GM23338 (cell line): ENCODE measurements at regions not wholly inside any gene's neighbourhood (a gene's known extent, or its start where the extent isn't known, plus 50 kb on each side); places are given as distances from the start of the nearest gene placed in this dataset.

Source experiments
- ATAC-seq: fragments of 200-7000 bp; cut with Tn5 transposase; 3 replicates; pipeline ENCODE4 v1.9.1; 2020
- DNase-seq: peaks from one replicate; pipeline ENCODE4 v3.0.0-alpha.2; 2015; ENCODE audit warnings: low spot score
- H2AFZ ChIP-seq: fragments of 200-600 bp; sonication (generic); 2 replicates; pipeline ENCODE4 v1.8.0; 2016; ENCODE audit warnings: antibody characterized with exemption, mild to moderate bottlenecking, moderate library complexity
- H3F3A ChIP-seq: fragments of 200-600 bp; sonication (generic); replicated peaks from 2 replicates; pipeline ENCODE4 v1.8.0; 2017; ENCODE audit warnings: antibody characterized with exemption, mixed run types, low read depth
- H3K27ac ChIP-seq: fragments of 200-600 bp; sonication (generic); 2 replicates; pipeline ENCODE4 v1.6.1; 2016; ENCODE audit warnings: low read depth
- H3K27me3 ChIP-seq: fragments of 200-600 bp; sonication (generic); 2 replicates; pipeline ENCODE4 v1.8.0; 2016; ENCODE audit warnings: mild to moderate bottlenecking, mixed run types, moderate library complexity; ENCODE audit not compliant: insufficient read depth
- H3K36me3 ChIP-seq: fragments of 200-600 bp; sonication (generic); 2 replicates; pipeline ENCODE4 v1.8.0; 2016; ENCODE audit warnings: mild to moderate bottlenecking; ENCODE audit not compliant: insufficient read depth
- H3K4me1 ChIP-seq: fragments of 200-600 bp; sonication (generic); 2 replicates; pipeline ENCODE4 v1.8.0; 2016; ENCODE audit warnings: mild to moderate bottlenecking, moderate library complexity; ENCODE audit not compliant: insufficient read depth
- H3K4me2 ChIP-seq: fragments of 200-600 bp; sonication (generic); 2 replicates; pipeline ENCODE4 v1.7.1; 2017; ENCODE audit warnings: mixed run types
- H3K4me3 ChIP-seq: fragments of 200-600 bp; sonication (generic); 2 replicates; pipeline ENCODE4 v1.6.1; 2016; ENCODE audit warnings: mixed run types
- H3K79me2 ChIP-seq: fragments of 200-600 bp; sonication (generic); replicated peaks from 2 replicates; pipeline ENCODE4 v1.8.0; 2017; ENCODE audit warnings: mild to moderate bottlenecking; ENCODE audit not compliant: insufficient read depth
- H3K9me2 ChIP-seq: fragments of 200-600 bp; sonication (generic); 2 replicates; pipeline ENCODE4 v1.8.0; 2017; ENCODE audit not compliant: insufficient read depth
- H4K20me1 ChIP-seq: fragments of 200-600 bp; sonication (generic); replicated peaks from 2 replicates; pipeline ENCODE4 v1.8.0; 2017; ENCODE audit warnings: mild to moderate bottlenecking; ENCODE audit not compliant: insufficient read depth
- H3K27ac Mint-ChIP-seq: 2 replicates; pipeline ENCODE4 v1.8.0; 2020; ENCODE audit warnings: inconsistent platforms, mild to moderate bottlenecking, moderate library complexity, mixed read lengths
- H3K27me3 Mint-ChIP-seq: 3 replicates; pipeline ENCODE4 v1.8.0; 2022; ENCODE audit warnings: low read depth, mild to moderate bottlenecking, moderate library complexity, mixed read lengths, inconsistent platforms; ENCODE audit not compliant: insufficient read depth, poor library complexity
- H3K36me3 Mint-ChIP-seq: 3 replicates; pipeline ENCODE4 v1.8.0; 2021; ENCODE audit warnings: low read depth, mild to moderate bottlenecking, inconsistent platforms, moderate library complexity, mixed read lengths
- H3K4me1 Mint-ChIP-seq: 3 replicates; pipeline ENCODE4 v1.8.0; 2020; ENCODE audit warnings: mild to moderate bottlenecking, inconsistent platforms, mixed read lengths
- H3K4me3 Mint-ChIP-seq: 3 replicates; pipeline ENCODE4 v1.8.0; 2021; ENCODE audit warnings: moderate library complexity, mild to moderate bottlenecking, inconsistent platforms, mixed read lengths
- H3K9me3 Mint-ChIP-seq: 3 replicates; pipeline ENCODE4 v1.8.0; 2020; ENCODE audit warnings: moderate library complexity, mild to moderate bottlenecking, inconsistent platforms, mixed read lengths
- CREB1 ChIP-seq: fragments of 250-450 bp; sonication (Bioruptor Pico); IDR thresholded peaks from 2 replicates; pipeline ENCODE4 v1.5.0; 2020; ENCODE audit warnings: low read depth, mild to moderate bottlenecking, moderate library complexity
- EZH2 ChIP-seq: fragments of 200-600 bp; sonication (generic); IDR thresholded peaks from one replicate; pipeline ENCODE4 v1.8.0; 2017; ENCODE audit warnings: antibody characterized with exemption, mild to moderate bottlenecking, low read depth; ENCODE audit not compliant: unreplicated experiment
- JUNB ChIP-seq: IDR thresholded peaks from one replicate; pipeline ENCODE4 v1.6.1; 2016; ENCODE audit warnings: antibody characterized with exemption; ENCODE audit not compliant: unreplicated experiment
- NANOG ChIP-seq: IDR thresholded peaks from 2 replicates; pipeline ENCODE4 v1.6.1; 2016; ENCODE audit warnings: antibody characterized with exemption, borderline replicate concordance
- POLR2AphosphoS5 ChIP-seq: IDR thresholded peaks from 2 replicates; pipeline ENCODE4 v1.6.1; 2016; ENCODE audit warnings: antibody characterized with exemption, low read depth
- STAT1 ChIP-seq: IDR thresholded peaks from one replicate; pipeline ENCODE4 v1.6.1; 2016; ENCODE audit warnings: antibody characterized with exemption; ENCODE audit not compliant: unreplicated experiment
- ZNF114 ChIP-seq: fragments of 250-450 bp; sonication (Bioruptor Pico); IDR thresholded peaks from 2 replicates; pipeline ENCODE4 v1.5.0; 2020; ENCODE audit warnings: mild to moderate bottlenecking, moderate library complexity
- ZNF462 ChIP-seq: fragments of 250-450 bp; sonication (Bioruptor Pico); IDR thresholded peaks from 2 replicates; pipeline ENCODE4 v1.5.0; 2020; ENCODE audit warnings: mild to moderate bottlenecking, moderate library complexity

GRCh38 chr13:52947921-52948373 is 80.7 kb upstream of the OLFM4 start:
- Histone ChIP-seq H3K36me3 (no peaks in the 10 kb centered on the region), H3K27me3 (no peaks in the 10 kb centered on the region), H3K4me3 (no peak overlapping the region), H3K9me2 (peaks cover 11% of the 10 kb centered on the region; the same call in 1 of the 2 replicates), H3K4me2 (0 out of 2 replicates have a peak overlapping the region, but pooled peaks have one; percentile 51), H3K4me1 (peaks cover 44% of the 10 kb centered on the region), H3K79me2 (no peaks in the 10 kb centered on the region), H4K20me1 (no peaks in the 10 kb centered on the region), H3F3A (no peaks in the 10 kb centered on the region), H2AFZ (peak overlapping the region; percentile 56; the same call in 1 of the 2 replicates), H3K27ac (no peak overlapping the region)
- ATAC-seq = peak; percentile 72
- H3K4me3 Mint-ChIP-seq = no peak overlapping the region
- TF ChIP-seq CREB1 (no peak), NANOG (no peak), EZH2 (no peak), ZNF114 (CRISPR knock-in tag) (no peak), POLR2AphosphoS5 (no peak), JUNB (no peak), STAT1 (no peak), ZNF462 (CRISPR knock-in tag) (no peak)
- H3K27me3 Mint-ChIP-seq = peaks cover 6% of the 10 kb centered on the region
- peaks cover 40% of the 10 kb centered on the region for H3K4me1 Mint-ChIP-seq
- H3K36me3 Mint-ChIP-seq = no peaks in the 10 kb centered on the region; the same call in 2 of the 3 replicates
- DNase-seq = no peak
- H3K9me3 Mint-ChIP-seq = peaks cover 7% of the 10 kb centered on the region; the same call in 2 of the 3 replicates
- H3K27ac Mint-ChIP-seq = 0 out of 2 replicates have a peak overlapping the region, but pooled peaks have one; percentile 57
